A673 (cell line): ENCODE measurements at regions not wholly inside any gene's neighbourhood (a gene's known extent, or its start where the extent isn't known, plus 50 kb on each side); places are given as distances from the start of the nearest gene placed in this dataset.

Source experiments
- CTCF ChIP-seq: fragments of 300-800, 200-600 bp; sonication (generic); conservative IDR thresholded peaks from 2 replicates; pipeline ENCODE4 v1.5.1; 2017; ENCODE audit warnings: low read depth, mild to moderate bottlenecking, antibody characterized with exemption, low read length, moderate library complexity, mixed read lengths
- EZH2 ChIP-seq: fragments of 200-600 bp; sonication (generic); IDR thresholded peaks from 2 replicates; pipeline ENCODE4 v1.6.1; 2017; ENCODE audit warnings: borderline replicate concordance, low read depth, mild to moderate bottlenecking, mixed read lengths, antibody characterized with exemption, low read length; ENCODE audit not compliant: poor library complexity, severe bottlenecking

GRCh38 chr2:228801451-228801850 is 469.6 kb downstream of the PID1 start:
- TF ChIP-seq CTCF (no peak), EZH2 (no peak)
